GM13977 (cell line): ENCODE measurements at regions not wholly inside any gene's neighbourhood (a gene's known extent, or its start where the extent isn't known, plus 50 kb on each side); places are given as distances from the start of the nearest gene placed in this dataset.

Experiments
- DNase-seq: peaks from one replicate; pipeline ENCODE4 v3.0.0; 2012; ENCODE audit warnings: low spot score
- CTCF ChIP-seq: IDR thresholded peaks from 2 replicates; pipeline ENCODE4 v1.5.1; 2012; ENCODE audit warnings: mild to moderate bottlenecking, control low read depth; ENCODE audit not compliant: insufficient read depth; ENCODE audit errors: extremely low read depth, missing control alignments
- in situ Hi-C: fragments of 300-500 bp; cut with MboI; formaldehyde crosslinking; loops from one replicate; pipeline ENCODE4 v1.12.0; 2022; ENCODE audit warnings: low sequenced_read_pairs, low pct_unique_long_range_greater_than_20kb, mixed read lengths, inconsistent platforms; ENCODE audit not compliant: unreplicated experiment

- no peak for TF ChIP-seq CTCF
- in situ Hi-C loops, result no loop called here
- DNase-seq, result no peak
Measured at GRCh38 chr11:112401036-112401769, 140.5 kb upstream of the PLET1 start.

- no peak for TF ChIP-seq CTCF
- in situ Hi-C loops, result no loop called here
Measured at GRCh38 chr11:112403432-112403831, 142.8 kb upstream of the PLET1 start.

GRCh38 chr11:112404112-112404511 is 143.5 kb upstream of the PLET1 start:
- TF ChIP-seq CTCF, result no peak
- no peak for DNase-seq
- in situ Hi-C loops, result no loop called here

More at GRCh38 chr11:112403432-112403831, 142.8 kb upstream of the PLET1 start:
- no peak for DNase-seq

GRCh38 chr11:112408517-112408916 is 147.9 kb upstream of the PLET1 start:
- no peak for DNase-seq
- TF ChIP-seq CTCF, result no peak
- in situ Hi-C loops, result no loop called here

- no peak for TF ChIP-seq CTCF
- no peak for DNase-seq
- in situ Hi-C loops, result no loop called here
Measured at GRCh38 chr11:112410325-112410724, 149.7 kb upstream of the PLET1 start.

- no peak for TF ChIP-seq CTCF
- DNase-seq, result no peak
- in situ Hi-C loops, result no loop called here
Measured at GRCh38 chr11:112412383-112412782, 151.7 kb upstream of the PLET1 start.

GRCh38 chr11:112417339-112417738 is 156.7 kb upstream of the PLET1 start:
- DNase-seq, result no peak
- no peak for TF ChIP-seq CTCF
- in situ Hi-C loops, result no loop called here
